KMS-11 (cell line): ENCODE measurements at regions not wholly inside any gene's neighbourhood (a gene's known extent, or its start where the extent isn't known, plus 50 kb on each side); places are given as distances from the start of the nearest gene placed in this dataset.

Experiments
- H2AFZ ChIP-seq: fragments of 200-600 bp; sonication (generic); 2 replicates; pipeline ENCODE4 v1.6.1; 2016; ENCODE audit warnings: antibody characterized with exemption, mixed run types, low read depth
- H3K27ac ChIP-seq: fragments of 200-600 bp; sonication (generic); 2 replicates; pipeline ENCODE4 v1.6.1; 2016; ENCODE audit warnings: mild to moderate bottlenecking, mixed run types
- H3K27me3 ChIP-seq: fragments of 200-600 bp; sonication (generic); 2 replicates; pipeline ENCODE4 v1.6.1; 2017; ENCODE audit warnings: mild to moderate bottlenecking, low read depth, mixed run types, moderate library complexity; ENCODE audit not compliant: insufficient read depth
- H3K36me3 ChIP-seq: fragments of 200-600 bp; sonication (generic); 2 replicates; pipeline ENCODE4 v1.6.1; 2017; ENCODE audit warnings: mild to moderate bottlenecking, mixed run types; ENCODE audit not compliant: insufficient read depth
- H3K4me1 ChIP-seq: fragments of 200-600 bp; sonication (generic); 2 replicates; pipeline ENCODE4 v1.6.1; 2016; ENCODE audit warnings: mild to moderate bottlenecking, low read depth, mixed run types; ENCODE audit not compliant: poor library complexity, severe bottlenecking
- H3K4me2 ChIP-seq: fragments of 200-600 bp; sonication (generic); 2 replicates; pipeline ENCODE4 v1.7.0; 2016; ENCODE audit warnings: mild to moderate bottlenecking, mixed run types
- H3K4me3 ChIP-seq: fragments of 200-600 bp; sonication (generic); IDR thresholded peaks from 2 replicates; pipeline ENCODE4 v1.6.1; 2017; ENCODE audit warnings: low read depth, low read length, mixed read lengths; ENCODE audit not compliant: insufficient read depth
- H3K79me2 ChIP-seq: fragments of 200-600 bp; sonication (generic); 2 replicates; pipeline ENCODE4 v1.6.1; 2016; ENCODE audit warnings: low read depth, mixed run types; ENCODE audit not compliant: insufficient read depth
- H3K9ac ChIP-seq: fragments of 200-600 bp; sonication (generic); 2 replicates; pipeline ENCODE4 v1.6.1; 2016; ENCODE audit warnings: mild to moderate bottlenecking, mixed run types
- H4K20me1 ChIP-seq: fragments of 200-600 bp; sonication (generic); 2 replicates; pipeline ENCODE4 v1.6.1; 2016; ENCODE audit warnings: mild to moderate bottlenecking, mixed run types; ENCODE audit not compliant: insufficient read depth
- TF ChIP-seq, protein P1 (sequence below): fragments of 200-600 bp; sonication (generic); conservative IDR thresholded peaks from 2 replicates; pipeline ENCODE4 v1.6.1; 2017; ENCODE audit warnings: low read depth, mild to moderate bottlenecking, antibody characterized with exemption, low read length, moderate library complexity, mixed read lengths

GRCh38 chr5:20608567-20608966 lies 620.6 kb upstream of the CDH18 start:
- TF ChIP-seq, protein P1, sequence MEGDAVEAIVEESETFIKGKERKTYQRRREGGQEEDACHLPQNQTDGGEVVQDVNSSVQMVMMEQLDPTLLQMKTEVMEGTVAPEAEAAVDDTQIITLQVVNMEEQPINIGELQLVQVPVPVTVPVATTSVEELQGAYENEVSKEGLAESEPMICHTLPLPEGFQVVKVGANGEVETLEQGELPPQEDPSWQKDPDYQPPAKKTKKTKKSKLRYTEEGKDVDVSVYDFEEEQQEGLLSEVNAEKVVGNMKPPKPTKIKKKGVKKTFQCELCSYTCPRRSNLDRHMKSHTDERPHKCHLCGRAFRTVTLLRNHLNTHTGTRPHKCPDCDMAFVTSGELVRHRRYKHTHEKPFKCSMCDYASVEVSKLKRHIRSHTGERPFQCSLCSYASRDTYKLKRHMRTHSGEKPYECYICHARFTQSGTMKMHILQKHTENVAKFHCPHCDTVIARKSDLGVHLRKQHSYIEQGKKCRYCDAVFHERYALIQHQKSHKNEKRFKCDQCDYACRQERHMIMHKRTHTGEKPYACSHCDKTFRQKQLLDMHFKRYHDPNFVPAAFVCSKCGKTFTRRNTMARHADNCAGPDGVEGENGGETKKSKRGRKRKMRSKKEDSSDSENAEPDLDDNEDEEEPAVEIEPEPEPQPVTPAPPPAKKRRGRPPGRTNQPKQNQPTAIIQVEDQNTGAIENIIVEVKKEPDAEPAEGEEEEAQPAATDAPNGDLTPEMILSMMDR: no peak
- Histone ChIP-seq H3K36me3 (no peaks in the 10 kb centered on the region), H4K20me1 (no peaks in the 10 kb centered on the region), H3K27me3 (no peaks in the 10 kb centered on the region), H3K27ac (no peak overlapping the region), H3K79me2 (no peaks in the 10 kb centered on the region), H3K4me2 (no peak overlapping the region), H2AFZ (no peak overlapping the region), H3K4me3 (no peak overlapping the region), H3K9ac (no peak overlapping the region), H3K4me1 (no peaks in the 10 kb centered on the region)

- H3K4me1 ChIP-seq: no peaks in the 10 kb centered on the region
- H3K27me3 ChIP-seq: no peaks in the 10 kb centered on the region
- no peak overlapping the region for H3K9ac ChIP-seq
- no peak overlapping the region for H3K27ac ChIP-seq
- no peak overlapping the region for H3K4me3 ChIP-seq
- no peaks in the 10 kb centered on the region for H4K20me1 ChIP-seq
- TF ChIP-seq, protein P1: no peak
- H3K36me3 ChIP-seq: no peaks in the 10 kb centered on the region
- no peaks in the 10 kb centered on the region for H3K79me2 ChIP-seq
- no peak overlapping the region for H2AFZ ChIP-seq
- no peak overlapping the region for H3K4me2 ChIP-seq
Measured at GRCh38 chr5:20605732-20606525, 617.9 kb upstream of the CDH18 start.

DNA sequence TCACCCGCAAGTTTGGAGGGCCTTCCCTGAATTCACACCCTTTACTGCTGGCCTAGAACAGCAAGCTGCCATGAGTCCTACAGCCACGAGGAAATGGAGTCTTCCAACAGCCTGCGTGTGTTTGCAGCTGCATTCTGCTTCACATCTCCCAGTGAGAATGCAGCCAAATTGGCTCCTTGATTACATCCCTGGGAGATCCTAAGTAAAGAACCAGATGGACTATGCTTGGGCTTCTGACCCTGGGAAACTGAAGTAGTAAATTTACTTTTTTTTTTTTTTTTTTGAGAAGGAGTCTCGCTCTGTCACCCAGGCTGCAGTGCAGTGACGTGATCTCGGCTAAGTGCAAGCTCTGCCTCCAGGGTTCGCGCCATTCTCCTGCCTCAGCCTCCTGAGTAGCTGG lies 617.0 kb upstream of the CDH18 start:
- Histone ChIP-seq H2AFZ (no peak overlapping the region), H3K9ac (no peak overlapping the region), H3K27me3 (no peaks in the 10 kb centered on the region), H3K4me1 (no peaks in the 10 kb centered on the region), H3K36me3 (no peaks in the 10 kb centered on the region), H4K20me1 (no peaks in the 10 kb centered on the region), H3K4me2 (no peak overlapping the region), H3K27ac (no peak overlapping the region), H3K4me3 (no peak overlapping the region), H3K79me2 (no peaks in the 10 kb centered on the region)
- TF ChIP-seq, protein P1: no peak

- TF ChIP-seq, protein P1: no peak
- Histone ChIP-seq H3K27me3 (no peaks in the 10 kb centered on the region), H3K4me2 (no peak overlapping the region), H3K36me3 (no peaks in the 10 kb centered on the region), H3K4me1 (no peaks in the 10 kb centered on the region), H3K27ac (no peak overlapping the region), H3K9ac (no peak overlapping the region), H3K79me2 (no peaks in the 10 kb centered on the region), H4K20me1 (no peaks in the 10 kb centered on the region; the same call in 1 of the 2 replicates), H2AFZ (no peak overlapping the region), H3K4me3 (no peak overlapping the region)
Measured at GRCh38 chr5:20601678-20602100, 613.7 kb upstream of the CDH18 start.
